ENCODE measurements at regions not wholly inside any gene's neighbourhood (a gene's known extent, or its start where the extent isn't known, plus 50 kb on each side); places are given as distances from the start of the nearest gene placed in this dataset.

DNA sequence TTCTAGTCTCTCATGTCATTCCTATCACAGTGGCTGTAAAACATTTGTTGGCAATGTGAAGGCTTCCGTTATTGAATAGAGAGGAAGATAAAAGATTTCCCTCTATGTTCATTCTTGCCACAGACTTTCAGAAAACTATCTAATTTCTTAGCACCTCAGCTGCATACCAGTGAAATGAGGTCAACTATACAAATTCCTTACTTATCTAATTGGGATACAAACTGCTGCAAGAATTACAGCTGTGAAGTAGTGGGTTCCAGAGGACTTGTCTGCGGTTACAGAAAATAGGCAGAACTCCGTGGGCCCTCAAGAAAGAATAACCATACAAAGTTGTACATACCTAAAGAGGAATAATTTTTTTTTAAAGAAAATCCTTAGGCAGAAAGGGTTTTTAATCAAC is 175.8 kb downstream of the PPP1R2C start:
- no peak overlapping the region for H3K4me3 ChIP-seq (ENCODE audit: insufficient read depth, low read length, poor library complexity, severe bottlenecking)
- no peaks in the 10 kb centered on the region for H4K20me1 ChIP-seq (ENCODE audit: low read depth, low read length)
- H3K79me2 ChIP-seq (ENCODE audit: insufficient read depth, low read length): no peaks in the 10 kb centered on the region
- TF ChIP-seq, protein P1, sequence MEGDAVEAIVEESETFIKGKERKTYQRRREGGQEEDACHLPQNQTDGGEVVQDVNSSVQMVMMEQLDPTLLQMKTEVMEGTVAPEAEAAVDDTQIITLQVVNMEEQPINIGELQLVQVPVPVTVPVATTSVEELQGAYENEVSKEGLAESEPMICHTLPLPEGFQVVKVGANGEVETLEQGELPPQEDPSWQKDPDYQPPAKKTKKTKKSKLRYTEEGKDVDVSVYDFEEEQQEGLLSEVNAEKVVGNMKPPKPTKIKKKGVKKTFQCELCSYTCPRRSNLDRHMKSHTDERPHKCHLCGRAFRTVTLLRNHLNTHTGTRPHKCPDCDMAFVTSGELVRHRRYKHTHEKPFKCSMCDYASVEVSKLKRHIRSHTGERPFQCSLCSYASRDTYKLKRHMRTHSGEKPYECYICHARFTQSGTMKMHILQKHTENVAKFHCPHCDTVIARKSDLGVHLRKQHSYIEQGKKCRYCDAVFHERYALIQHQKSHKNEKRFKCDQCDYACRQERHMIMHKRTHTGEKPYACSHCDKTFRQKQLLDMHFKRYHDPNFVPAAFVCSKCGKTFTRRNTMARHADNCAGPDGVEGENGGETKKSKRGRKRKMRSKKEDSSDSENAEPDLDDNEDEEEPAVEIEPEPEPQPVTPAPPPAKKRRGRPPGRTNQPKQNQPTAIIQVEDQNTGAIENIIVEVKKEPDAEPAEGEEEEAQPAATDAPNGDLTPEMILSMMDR (IDR thresholded peaks at IDR 0.05; ENCODE audit: insufficient read depth, low read length, poor library complexity, severe bottlenecking): no peak
- no peak for TF ChIP-seq EZH2phosphoT487 (conservative IDR thresholded peaks at IDR 0.05; ENCODE audit: low read length)
- no peak overlapping the region for H3K4me2 ChIP-seq (ENCODE audit: low read depth, low read length, poor library complexity, severe bottlenecking)
- H3K9me3 ChIP-seq (ENCODE audit: insufficient read depth, low read length): no peaks in the 10 kb centered on the region
- H3K27ac ChIP-seq (ENCODE audit: low read depth, low read length): no peak overlapping the region
- H3K9me2 ChIP-seq (replicated peaks; ENCODE audit: insufficient read depth, low read length): no peaks in the 10 kb centered on the region
- no peaks in the 10 kb centered on the region for H3F3A ChIP-seq (ENCODE audit: insufficient read depth)
- no peaks in the 10 kb centered on the region for H3K27me3 ChIP-seq (ENCODE audit: low read length)
- H2AFZ ChIP-seq (ENCODE audit: low read depth, low read length, severe bottlenecking): no peak overlapping the region
- H3K9ac ChIP-seq (ENCODE audit: low read length): no peak overlapping the region
- H3K36me3 ChIP-seq (ENCODE audit: low read length): no peaks in the 10 kb centered on the region

DNA sequence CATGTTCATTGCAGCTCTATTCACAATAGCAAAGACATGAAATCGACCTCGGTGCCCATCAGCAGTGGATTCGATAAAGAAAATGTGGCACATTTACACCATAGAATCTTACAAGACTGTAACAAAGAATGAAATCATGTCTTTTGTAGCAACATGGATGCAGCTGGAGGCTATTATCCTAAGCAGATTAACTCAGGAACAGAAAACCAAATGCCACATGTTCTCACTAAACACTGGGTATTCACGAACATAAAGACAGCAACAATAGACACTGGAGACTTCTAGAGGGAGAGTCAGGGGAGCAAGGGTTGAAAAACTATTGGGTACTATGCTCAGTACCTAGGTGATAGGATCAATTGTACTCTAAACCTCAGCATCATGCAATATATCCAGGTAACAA is 180.5 kb downstream of the PPP1R2C start:
- H3F3A ChIP-seq (ENCODE audit: insufficient read depth): no peaks in the 10 kb centered on the region
- no peak overlapping the region for H3K4me3 ChIP-seq (ENCODE audit: insufficient read depth, low read length, poor library complexity, severe bottlenecking)
- no peaks in the 10 kb centered on the region for H3K9me3 ChIP-seq (ENCODE audit: insufficient read depth, low read length)
- no peak overlapping the region for H2AFZ ChIP-seq (ENCODE audit: low read depth, low read length, severe bottlenecking)
- no peaks in the 10 kb centered on the region for H4K20me1 ChIP-seq (ENCODE audit: low read depth, low read length)
- no peaks in the 10 kb centered on the region for H3K36me3 ChIP-seq (ENCODE audit: low read length)
- H3K27ac ChIP-seq (ENCODE audit: low read depth, low read length): no peak overlapping the region
- no peaks in the 10 kb centered on the region for H3K79me2 ChIP-seq (ENCODE audit: insufficient read depth, low read length)
- TF ChIP-seq, protein P1 (IDR thresholded peaks at IDR 0.05; ENCODE audit: insufficient read depth, low read length, poor library complexity, severe bottlenecking): no peak
- TF ChIP-seq EZH2phosphoT487 (conservative IDR thresholded peaks at IDR 0.05; ENCODE audit: low read length): no peak
- no peak overlapping the region for H3K4me2 ChIP-seq (ENCODE audit: low read depth, low read length, poor library complexity, severe bottlenecking)
- no peak overlapping the region for H3K9ac ChIP-seq (ENCODE audit: low read length)
- no peaks in the 10 kb centered on the region for H3K9me2 ChIP-seq (replicated peaks; ENCODE audit: insufficient read depth, low read length)
- no peaks in the 10 kb centered on the region for H3K27me3 ChIP-seq (ENCODE audit: low read length)

DNA sequence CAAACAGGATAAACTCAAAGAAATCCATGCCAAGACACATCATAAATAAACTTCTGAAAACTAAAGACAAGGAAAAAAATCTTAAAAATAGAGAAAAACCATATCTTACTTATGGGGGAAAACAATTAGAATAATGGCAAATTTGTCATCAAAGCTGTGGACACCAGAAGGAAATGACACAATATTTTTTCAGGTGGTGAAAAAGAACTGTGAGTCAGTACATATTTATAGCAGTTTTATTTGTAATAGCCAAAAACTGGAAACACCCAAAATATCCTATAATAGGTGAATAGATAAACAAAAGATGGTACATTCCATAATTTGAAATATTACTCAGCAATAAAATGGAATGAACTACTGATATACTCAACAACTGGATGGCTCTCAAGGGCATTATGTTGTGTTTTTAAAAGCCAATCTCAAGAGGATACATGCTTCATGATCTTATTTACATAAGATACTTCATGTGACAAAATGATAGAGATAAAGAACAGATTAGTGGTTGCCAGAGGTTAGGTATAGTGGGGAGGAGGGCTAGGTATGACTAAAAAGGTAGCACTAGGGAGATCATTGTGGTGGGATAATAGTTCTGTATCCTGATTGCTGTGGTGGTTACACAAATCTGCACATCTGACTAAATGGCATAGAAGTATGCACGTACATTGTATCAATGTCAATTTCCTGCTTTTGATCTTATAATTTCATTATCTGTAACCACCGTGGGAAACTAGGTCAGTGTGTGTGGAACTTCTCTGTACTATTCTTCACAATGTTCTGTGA is 191.9 kb downstream of the PPP1R2C start:
- Histone ChIP-seq H3K27ac (ENCODE audit: low read depth, low read length) (no peak overlapping the region), H3K9me3 (ENCODE audit: insufficient read depth, low read length) (no peaks in the 10 kb centered on the region), H3K9me2 (replicated peaks; ENCODE audit: insufficient read depth, low read length) (no peaks in the 10 kb centered on the region), H3F3A (ENCODE audit: insufficient read depth) (no peaks in the 10 kb centered on the region), H3K9ac (ENCODE audit: low read length) (no peak overlapping the region), H2AFZ (ENCODE audit: low read depth, low read length, severe bottlenecking) (no peak overlapping the region), H3K4me2 (ENCODE audit: low read depth, low read length, poor library complexity, severe bottlenecking) (no peak overlapping the region), H4K20me1 (ENCODE audit: low read depth, low read length) (no peaks in the 10 kb centered on the region), H3K27me3 (ENCODE audit: low read length) (no peaks in the 10 kb centered on the region), H3K4me3 (ENCODE audit: insufficient read depth, low read length, poor library complexity, severe bottlenecking) (no peak overlapping the region), H3K79me2 (ENCODE audit: insufficient read depth, low read length) (no peaks in the 10 kb centered on the region), H3K36me3 (ENCODE audit: low read length) (no peaks in the 10 kb centered on the region)
- TF ChIP-seq, protein P1 (IDR thresholded peaks at IDR 0.05; ENCODE audit: insufficient read depth, low read length, poor library complexity, severe bottlenecking): no peak
- TF ChIP-seq EZH2phosphoT487 (conservative IDR thresholded peaks at IDR 0.05; ENCODE audit: low read length): no peak

Data from SU-DHL-6 (cell line).